ENCODE measurements at regions not wholly inside any gene's neighbourhood (a gene's known extent, or its start where the extent isn't known, plus 50 kb on each side); places are given as distances from the start of the nearest gene placed in this dataset.

GRCh38 chr1:218139761-218140160, 145.3 kb upstream of the RRP15 start:
- Histone ChIP-seq H3K4me3 (no peak overlapping the region), H3K4me1 (ENCODE audit: control insufficient read depth in 1 of 2, low read depth in 2 of 2) (no peaks in the 10 kb centered on the region), H3K9me3 (no peaks in the 10 kb centered on the region), H3K27me3 (replicated peaks; ENCODE audit: insufficient read depth) (no peaks in the 10 kb centered on the region), H3K36me3 (no peaks in the 10 kb centered on the region), H3K27ac (no peak overlapping the region)
- TF ChIP-seq CTCF (IDR thresholded peaks at IDR 0.05): no peak
- DNase-seq (ENCODE audit: low spot score) (no peak), ATAC-seq (ENCODE audit: insufficient number of reproducible peaks, low FRiP score, low read depth) (no peak)

GRCh38 chr1:218156595-218156994, 128.5 kb upstream of the RRP15 start:
- H3K4me3 ChIP-seq: no peak overlapping the region
- TF ChIP-seq CTCF (IDR thresholded peaks at IDR 0.05): no peak
- no peaks in the 10 kb centered on the region for H3K9me3 ChIP-seq
- no peak for DNase-seq (ENCODE audit: low spot score)
- H3K36me3 ChIP-seq: no peaks in the 10 kb centered on the region
- ATAC-seq (ENCODE audit: insufficient number of reproducible peaks, low FRiP score, low read depth): no peak
- no peaks in the 10 kb centered on the region for H3K27me3 ChIP-seq (replicated peaks; ENCODE audit: insufficient read depth)
- no peak overlapping the region for H3K27ac ChIP-seq
- no peaks in the 10 kb centered on the region for H3K4me1 ChIP-seq (ENCODE audit: control insufficient read depth in 1 of 2, low read depth in 2 of 2)

- H3K36me3 ChIP-seq: no peaks in the 10 kb centered on the region
- no peak overlapping the region for H3K27ac ChIP-seq
- ATAC-seq (ENCODE audit: insufficient number of reproducible peaks, low FRiP score, low read depth) (no peak), DNase-seq (ENCODE audit: low spot score) (no peak)
- peaks cover 9 to 21% of the 10 kb centered on the region in 2 donors for H3K4me1 ChIP-seq (ENCODE audit: control insufficient read depth in 1 of 2, low read depth in 2 of 2)
- H3K27me3 ChIP-seq (replicated peaks; ENCODE audit: insufficient read depth): peaks cover 30% of the 10 kb centered on the region
- H3K4me3 ChIP-seq: no peak overlapping the region
- H3K9me3 ChIP-seq: no peaks in the 10 kb centered on the region
- TF ChIP-seq CTCF (IDR thresholded peaks at IDR 0.05): no peak
Observed at GRCh38 chr1:218163371-218163770, 121.7 kb upstream of the RRP15 start.

- ATAC-seq (ENCODE audit: insufficient number of reproducible peaks, low FRiP score, low read depth) (no peak), DNase-seq (ENCODE audit: low spot score) (no peak)
- Histone ChIP-seq H3K36me3 (no peaks in the 10 kb centered on the region), H3K9me3 (no peaks in the 10 kb centered on the region), H3K4me1 (ENCODE audit: control insufficient read depth in 1 of 2, low read depth in 2 of 2) (peaks cover 9 to 21% of the 10 kb centered on the region in 2 donors), H3K4me3 (peak overlapping the region; percentile 65), H3K27ac (no peak overlapping the region), H3K27me3 (replicated peaks; ENCODE audit: insufficient read depth) (peaks cover 34% of the 10 kb centered on the region)
- TF ChIP-seq CTCF (IDR thresholded peaks at IDR 0.05): no peak
Observed at GRCh38 chr1:218164111-218164929, 120.8 kb upstream of the RRP15 start.

GRCh38 chr1:218164930-218165700, 120.0 kb upstream of the RRP15 start:
- Histone ChIP-seq H3K4me1 (ENCODE audit: control insufficient read depth in 1 of 2, low read depth in 2 of 2) (peaks cover 9 to 21% of the 10 kb centered on the region in 2 donors), H3K9me3 (no peaks in the 10 kb centered on the region), H3K27ac (no peak overlapping the region), H3K27me3 (replicated peaks; ENCODE audit: insufficient read depth) (peaks cover 36% of the 10 kb centered on the region), H3K4me3 (peak overlapping the region; percentile 65), H3K36me3 (no peaks in the 10 kb centered on the region)
- TF ChIP-seq CTCF (IDR thresholded peaks at IDR 0.05): no peak
- no peak for DNase-seq (ENCODE audit: low spot score)
- no peak for ATAC-seq (ENCODE audit: insufficient number of reproducible peaks, low FRiP score, low read depth)
